HepG2 (cell line): ENCODE measurements at regions not wholly inside any gene's neighbourhood (a gene's known extent, or its start where the extent isn't known, plus 50 kb on each side); places are given as distances from the start of the nearest gene placed in this dataset.

Source experiments
- JUND ChIP-seq: sonication (generic); formaldehyde crosslinking; IDR thresholded peaks from 2 replicates; pipeline ENCODE4 v1.8.0; 2022; ENCODE audit warnings: mild to moderate bottlenecking, missing genetic modification reagents
- NFRKB ChIP-seq: fragments of 450-650 bp; IDR thresholded peaks from 2 replicates; pipeline ENCODE4 v1.6.1; 2017
- SUZ12 ChIP-seq: fragments of 150-350 bp; IDR thresholded peaks from 2 replicates; pipeline ENCODE4 v1.6.1; 2014; ENCODE audit warnings: low read depth, low read length
- TCF7L2 ChIP-seq: IDR thresholded peaks from 2 replicates; pipeline ENCODE4 v1.6.1; 2011; ENCODE audit warnings: mild to moderate bottlenecking, low read depth, low read length, moderate library complexity
- TF ChIP-seq, protein P1 (sequence below): sonication (generic); formaldehyde crosslinking; IDR thresholded peaks from 2 replicates; pipeline ENCODE4 v1.5.0; 2020; ENCODE audit warnings: mild to moderate bottlenecking, missing genetic modification reagents, moderate library complexity

DNA sequence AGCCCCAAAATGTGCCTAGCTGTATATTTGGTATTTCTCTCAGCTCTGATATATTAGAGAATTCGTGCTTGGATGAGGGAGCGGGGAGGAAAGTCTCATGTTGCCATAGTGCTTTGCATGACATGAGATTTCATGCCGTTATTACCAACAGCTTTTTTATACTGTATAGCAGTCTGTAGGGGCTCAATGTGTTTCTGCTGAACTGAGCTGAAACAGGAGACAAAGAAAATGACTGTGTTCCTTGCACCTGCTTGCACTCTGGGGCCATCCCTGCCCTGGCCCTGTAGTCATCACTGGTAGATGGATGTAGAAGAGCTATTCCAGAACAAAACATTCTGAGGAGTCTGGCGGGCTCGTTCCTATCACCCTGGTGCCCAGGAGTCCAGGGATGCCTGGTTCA, 128.0 kb upstream of the SASH1 start:
- no peak for TF ChIP-seq NFRKB
- no peak for TF ChIP-seq TCF7L2
- TF ChIP-seq, protein P1, sequence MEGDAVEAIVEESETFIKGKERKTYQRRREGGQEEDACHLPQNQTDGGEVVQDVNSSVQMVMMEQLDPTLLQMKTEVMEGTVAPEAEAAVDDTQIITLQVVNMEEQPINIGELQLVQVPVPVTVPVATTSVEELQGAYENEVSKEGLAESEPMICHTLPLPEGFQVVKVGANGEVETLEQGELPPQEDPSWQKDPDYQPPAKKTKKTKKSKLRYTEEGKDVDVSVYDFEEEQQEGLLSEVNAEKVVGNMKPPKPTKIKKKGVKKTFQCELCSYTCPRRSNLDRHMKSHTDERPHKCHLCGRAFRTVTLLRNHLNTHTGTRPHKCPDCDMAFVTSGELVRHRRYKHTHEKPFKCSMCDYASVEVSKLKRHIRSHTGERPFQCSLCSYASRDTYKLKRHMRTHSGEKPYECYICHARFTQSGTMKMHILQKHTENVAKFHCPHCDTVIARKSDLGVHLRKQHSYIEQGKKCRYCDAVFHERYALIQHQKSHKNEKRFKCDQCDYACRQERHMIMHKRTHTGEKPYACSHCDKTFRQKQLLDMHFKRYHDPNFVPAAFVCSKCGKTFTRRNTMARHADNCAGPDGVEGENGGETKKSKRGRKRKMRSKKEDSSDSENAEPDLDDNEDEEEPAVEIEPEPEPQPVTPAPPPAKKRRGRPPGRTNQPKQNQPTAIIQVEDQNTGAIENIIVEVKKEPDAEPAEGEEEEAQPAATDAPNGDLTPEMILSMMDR, result no peak
- TF ChIP-seq SUZ12, result no peak
- TF ChIP-seq JUND (CRISPR knock-in tag), result no peak
